ENCODE measurements at regions not wholly inside any gene's neighbourhood (a gene's known extent, or its start where the extent isn't known, plus 50 kb on each side); places are given as distances from the start of the nearest gene placed in this dataset.

DNA sequence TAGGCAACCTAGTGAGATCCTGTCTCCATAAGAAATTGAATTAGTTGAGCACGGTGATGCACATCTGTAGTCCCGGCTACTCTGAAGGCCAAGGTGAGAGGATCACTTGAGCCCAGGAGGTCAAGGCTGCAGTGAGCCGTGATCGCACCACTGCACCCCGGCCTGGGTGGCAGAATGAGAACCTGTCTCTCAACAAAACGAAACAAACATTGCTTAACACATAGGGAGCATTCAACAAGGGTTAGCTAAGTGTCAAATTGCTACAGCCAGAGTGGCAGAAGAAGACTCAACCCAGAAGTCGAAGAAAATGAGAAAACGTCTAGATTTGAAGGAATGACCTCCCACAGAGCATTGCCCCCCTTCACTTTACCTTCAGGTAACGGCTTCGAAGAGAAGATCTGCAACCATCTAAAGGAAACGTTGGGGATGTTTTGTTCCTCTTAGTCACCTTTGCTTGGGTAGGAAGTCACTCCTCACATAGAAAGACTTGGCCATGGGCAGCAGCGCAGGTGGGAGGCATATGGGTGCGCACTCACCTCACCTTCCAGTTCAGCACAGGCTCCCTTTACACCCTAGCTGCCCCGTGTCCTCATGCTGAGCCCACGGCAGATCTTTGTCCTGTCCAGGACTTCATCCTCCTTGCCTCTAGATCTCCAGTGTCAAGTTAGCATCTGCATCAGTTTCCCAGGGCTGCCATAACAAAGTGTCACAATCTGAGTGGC is 63.7 kb upstream of the SHLD1 start:
- WGBS (ENCODE audit: insufficient coverage, low coverage, missing lambda C conversion rate): 64% methylated on average over 14 of the region's 15 CpGs
- no TSS peak for BruUV-seq (replicated peaks)
- ATAC-seq (no peak), FAIRE-seq (no peak), DNase-seq (ENCODE audit: extremely low read depth in 1 of 4, low spot score in 3 of 4) (no peak)
- peaks cover 6 to 7% of the 10 kb centered on the region in 2 experiments; a peak in 3 of 5 replicates for H3K4me1 ChIP-seq (replicated peaks in 1 of 2; ENCODE audit: control insufficient read depth in 2 of 2, insufficient read depth in 2 of 2, low read length in 2 of 2)
- H3K9me3 ChIP-seq (replicated peaks; ENCODE audit: control insufficient read depth, insufficient read depth, low read depth, low read length): no peaks in the 10 kb centered on the region
- H3K27me3 ChIP-seq (ENCODE audit: control insufficient read depth in 2 of 2, insufficient read depth in 2 of 2, low read length in 2 of 2): no peaks in the 10 kb centered on the region
- no peaks in the 10 kb centered on the region for H4K20me1 ChIP-seq (replicated peaks; ENCODE audit: control insufficient read depth, insufficient read depth, low read length)
- intact Hi-C loops (cut with micrococcal nuclease): no loop called here
- in situ Hi-C loops (cut with MboI): no loop called here
- H3K36me3 ChIP-seq (ENCODE audit: control insufficient read depth, insufficient read depth, low read length): no peaks in the 10 kb centered on the region
- no peak overlapping the region for H3K4me3 ChIP-seq
- H3K9me1 ChIP-seq (ENCODE audit: control insufficient read depth, insufficient read depth, low read length): no peaks in the 10 kb centered on the region
- H2AFZ ChIP-seq (ENCODE audit: low read depth, low read length): no peak overlapping the region
- TF ChIP-seq ZNF143 (CRISPR knock-in tag; IDR thresholded peaks at IDR 0.05): no peak
- TF ChIP-seq HCFC1 (IDR thresholded peaks at IDR 0.05; ENCODE audit: low read depth, low read length): no peak
- TF ChIP-seq, protein P1, sequence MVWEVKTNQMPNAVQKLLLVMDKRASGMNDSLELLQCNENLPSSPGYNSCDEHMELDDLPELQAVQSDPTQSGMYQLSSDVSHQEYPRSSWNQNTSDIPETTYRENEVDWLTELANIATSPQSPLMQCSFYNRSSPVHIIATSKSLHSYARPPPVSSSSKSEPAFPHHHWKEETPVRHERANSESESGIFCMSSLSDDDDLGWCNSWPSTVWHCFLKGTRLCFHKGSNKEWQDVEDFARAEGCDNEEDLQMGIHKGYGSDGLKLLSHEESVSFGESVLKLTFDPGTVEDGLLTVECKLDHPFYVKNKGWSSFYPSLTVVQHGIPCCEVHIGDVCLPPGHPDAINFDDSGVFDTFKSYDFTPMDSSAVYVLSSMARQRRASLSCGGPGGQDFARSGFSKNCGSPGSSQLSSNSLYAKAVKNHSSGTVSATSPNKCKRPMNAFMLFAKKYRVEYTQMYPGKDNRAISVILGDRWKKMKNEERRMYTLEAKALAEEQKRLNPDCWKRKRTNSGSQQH (CRISPR knock-in tag; IDR thresholded peaks at IDR 0.05): no peak
- TF ChIP-seq TSC22D4 (tag; IDR thresholded peaks at IDR 0.05): no peak
- TF ChIP-seq, protein P2, sequence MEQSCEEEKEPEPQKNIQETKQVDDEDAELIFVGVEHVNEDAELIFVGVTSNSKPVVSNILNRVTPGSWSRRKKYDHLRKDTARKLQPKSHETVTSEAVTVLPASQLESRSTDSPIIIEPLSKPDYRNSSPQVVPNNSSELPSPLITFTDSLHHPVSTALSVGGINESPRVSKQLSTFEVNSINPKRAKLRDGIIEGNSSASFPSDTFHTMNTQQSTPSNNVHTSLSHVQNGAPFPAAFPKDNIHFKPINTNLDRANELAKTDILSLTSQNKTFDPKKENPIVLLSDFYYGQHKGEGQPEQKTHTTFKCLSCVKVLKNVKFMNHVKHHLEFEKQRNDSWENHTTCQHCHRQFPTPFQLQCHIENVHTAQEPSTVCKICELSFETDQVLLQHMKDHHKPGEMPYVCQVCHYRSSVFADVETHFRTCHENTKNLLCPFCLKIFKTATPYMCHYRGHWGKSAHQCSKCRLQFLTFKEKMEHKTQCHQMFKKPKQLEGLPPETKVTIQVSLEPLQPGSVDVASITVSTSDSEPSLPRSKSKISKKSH (CRISPR knock-in tag; IDR thresholded peaks at IDR 0.05): no peak
- TF ChIP-seq HDAC2 (IDR thresholded peaks at IDR 0.05): no peak
- TF ChIP-seq, protein P3, sequence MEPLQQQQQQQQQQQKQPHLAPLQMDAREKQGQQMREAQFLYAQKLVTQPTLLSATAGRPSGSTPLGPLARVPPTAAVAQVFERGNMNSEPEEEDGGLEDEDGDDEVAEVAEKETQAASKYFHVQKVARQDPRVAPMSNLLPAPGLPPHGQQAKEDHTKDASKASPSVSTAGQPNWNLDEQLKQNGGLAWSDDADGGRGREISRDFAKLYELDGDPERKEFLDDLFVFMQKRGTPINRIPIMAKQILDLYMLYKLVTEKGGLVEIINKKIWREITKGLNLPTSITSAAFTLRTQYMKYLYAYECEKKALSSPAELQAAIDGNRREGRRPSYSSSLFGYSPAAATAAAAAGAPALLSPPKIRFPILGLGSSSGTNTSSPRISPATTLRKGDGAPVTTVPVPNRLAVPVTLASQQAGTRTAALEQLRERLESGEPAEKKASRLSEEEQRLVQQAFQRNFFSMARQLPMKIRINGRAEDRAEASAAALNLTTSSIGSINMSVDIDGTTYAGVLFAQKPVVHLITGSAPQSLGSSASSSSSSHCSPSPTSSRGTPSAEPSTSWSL (CRISPR knock-in tag; IDR thresholded peaks at IDR 0.05; ENCODE audit: borderline replicate concordance): no peak
- TF ChIP-seq RBBP5 (IDR thresholded peaks at IDR 0.05; ENCODE audit: borderline replicate concordance, insufficient read depth, low read length, poor library complexity, severe bottlenecking): no peak
- TF ChIP-seq ZZZ3 (IDR thresholded peaks at IDR 0.05): no peak
- TF ChIP-seq ZNF134 (CRISPR knock-in tag; conservative IDR thresholded peaks at IDR 0.05): no peak
- TF ChIP-seq HNRNPUL1 (IDR thresholded peaks at IDR 0.05; ENCODE audit: low read length): no peak
- no peak for TF ChIP-seq ZNF699 (CRISPR knock-in tag; IDR thresholded peaks at IDR 0.05; ENCODE audit: insufficient replicate concordance)
- no peak for TF ChIP-seq PPARD (CRISPR knock-in tag; IDR thresholded peaks at IDR 0.05)
- TF ChIP-seq TAF9B (IDR thresholded peaks at IDR 0.05; ENCODE audit: partially characterized antibody): no peak
- no peak for TF ChIP-seq SMC3 (conservative IDR thresholded peaks at IDR 0.05; ENCODE audit: insufficient read depth, low read depth, low read length)
- ChIA-PET CTCF (ENCODE audit: low intra/inter-chr PET ratio) (no interaction called here), POLR2A (no interaction called here)
- H3K4me2 ChIP-seq (ENCODE audit: insufficient read depth, low read length): no peak overlapping the region
- no peaks in the 10 kb centered on the region for H3K79me2 ChIP-seq (ENCODE audit: control insufficient read depth, insufficient read depth, low read length)
- no peak overlapping the region for H3K27ac ChIP-seq (ENCODE audit: extremely low read depth, low read depth, low read length)
- no peak overlapping the region; a peak in 1 of 4 replicates for H3K9ac ChIP-seq (ENCODE audit: insufficient read depth in 1 of 2, low read depth in 2 of 2, low read length in 2 of 2)

Measured in K562 (cell line).